ENCODE measurements at regions not wholly inside any gene's neighbourhood (a gene's known extent, or its start where the extent isn't known, plus 50 kb on each side); places are given as distances from the start of the nearest gene placed in this dataset.

DNA sequence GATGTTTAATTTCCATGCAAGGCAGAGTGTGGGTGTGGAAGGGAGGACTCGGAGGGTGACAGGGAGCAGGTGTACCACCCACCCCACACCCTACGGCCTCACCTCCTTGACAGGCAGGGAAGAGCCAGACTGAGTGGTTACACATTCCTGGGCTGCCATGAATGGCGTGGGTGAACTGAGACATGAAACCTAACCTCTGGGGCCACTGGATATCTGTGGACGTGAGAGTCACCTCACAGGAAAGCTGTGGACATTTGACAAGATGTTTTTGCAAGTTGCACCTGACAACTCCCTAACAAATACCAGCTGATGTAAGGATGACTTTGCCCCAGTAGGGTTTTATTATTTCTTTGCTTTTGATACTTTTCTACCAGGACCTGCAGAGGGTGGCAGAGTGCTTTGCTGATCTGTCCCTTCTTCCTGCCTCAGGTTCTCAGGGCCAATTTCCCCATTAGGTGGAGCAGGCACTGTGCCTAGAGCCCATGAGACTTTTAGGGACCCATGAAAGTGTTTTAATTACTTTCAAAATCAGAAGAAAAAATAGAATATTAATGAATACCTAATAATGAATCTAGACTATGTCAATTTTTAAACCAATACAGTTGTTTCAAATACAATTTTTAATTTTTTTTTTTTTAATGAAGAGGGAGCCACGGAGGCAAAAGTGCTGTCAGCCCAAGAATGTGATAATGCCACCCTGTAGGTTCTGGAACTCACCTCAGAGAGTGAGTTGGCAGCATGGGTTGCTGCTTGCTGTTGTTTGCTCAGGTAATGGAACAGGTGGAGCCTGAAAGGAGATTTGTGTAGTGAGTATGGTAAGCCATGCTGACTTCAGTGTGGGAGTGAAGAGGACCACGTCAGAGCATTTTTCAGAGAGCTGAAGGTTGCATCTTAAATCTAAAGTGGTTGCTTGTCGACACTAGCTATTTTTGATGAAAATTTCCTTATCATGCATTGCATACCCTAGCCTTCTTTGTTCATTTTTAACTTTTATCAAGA is 58.0 kb upstream of the CYSLTR2 start:
- Histone ChIP-seq H3K4me1 (no peaks in the 10 kb centered on the region), H3K27ac (no peak overlapping the region), H3K4me3 (no peak overlapping the region), H3K36me3 (no peaks in the 10 kb centered on the region), H3K27me3 (no peaks in the 10 kb centered on the region), H3K9me3 (no peaks in the 10 kb centered on the region)
- WGBS: 57% methylated on average over 7 of the region's 7 CpGs
- TF ChIP-seq CTCF (IDR thresholded peaks at IDR 0.05): peak; percentile 39 to 40
- TF ChIP-seq EP300 (IDR thresholded peaks at IDR 0.05): no peak
- DNase-seq (ENCODE audit: low spot score in 2 of 2): no peak

- WGBS: 48% methylated on average over 5 of the region's 5 CpGs
- H3K4me1 ChIP-seq: no peaks in the 10 kb centered on the region
- H3K4me3 ChIP-seq: no peak overlapping the region
- H3K36me3 ChIP-seq: no peaks in the 10 kb centered on the region
- DNase-seq (ENCODE audit: low spot score in 2 of 2): no peak
- H3K27ac ChIP-seq: no peak overlapping the region
- H3K27me3 ChIP-seq: no peaks in the 10 kb centered on the region
- no peak for TF ChIP-seq EP300 (IDR thresholded peaks at IDR 0.05)
- no peak for TF ChIP-seq POLR2AphosphoS5 (IDR thresholded peaks at IDR 0.05)
- no peak for TF ChIP-seq CTCF (IDR thresholded peaks at IDR 0.05)
- TF ChIP-seq POLR2A (IDR thresholded peaks at IDR 0.05): no peak
- H3K9me3 ChIP-seq: peaks cover 6% of the 10 kb centered on the region
These were observed 53.1 kb upstream of the CYSLTR2 start for GRCh38 chr13:48600374-48601364.

- Histone ChIP-seq H3K27me3 (no peaks in the 10 kb centered on the region), H3K4me1 (no peaks in the 10 kb centered on the region), H3K36me3 (no peaks in the 10 kb centered on the region), H3K9me3 (peaks cover 8% of the 10 kb centered on the region), H3K27ac (no peak overlapping the region), H3K4me3 (no peak overlapping the region)
- TF ChIP-seq POLR2A (IDR thresholded peaks at IDR 0.05) (no peak), EP300 (IDR thresholded peaks at IDR 0.05) (no peak)
- WGBS: 76% methylated on average over 8 of the region's 8 CpGs
- no peak for DNase-seq (ENCODE audit: low spot score in 2 of 2)
These were observed 51.3 kb upstream of the CYSLTR2 start for GRCh38 chr13:48602296-48603016.

DNA sequence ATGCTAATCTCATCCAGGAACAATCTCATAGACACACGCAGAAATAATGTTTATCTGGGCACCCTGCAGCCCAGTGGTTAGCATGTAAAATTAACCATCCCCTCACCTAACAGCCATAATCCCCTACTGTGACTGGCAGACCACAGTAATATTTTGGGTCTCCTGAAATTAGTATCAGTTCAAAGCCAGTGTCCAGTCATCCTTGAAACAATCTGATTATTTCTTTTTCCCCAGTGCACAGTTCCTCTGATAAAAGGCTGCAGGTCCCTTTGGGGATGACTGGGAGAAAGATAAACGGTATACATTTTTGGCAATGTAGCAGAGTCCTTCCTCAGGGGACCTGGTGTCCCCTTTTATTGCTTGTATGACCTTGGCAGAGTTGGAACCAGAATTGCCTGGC is 50.4 kb upstream of the CYSLTR2 start:
- no peak for DNase-seq (ENCODE audit: low spot score in 2 of 2)
- no peaks in the 10 kb centered on the region for H3K36me3 ChIP-seq
- no peaks in the 10 kb centered on the region for H3K27me3 ChIP-seq
- H3K9me3 ChIP-seq: peaks cover 8% of the 10 kb centered on the region
- no peaks in the 10 kb centered on the region for H3K4me1 ChIP-seq
- 66% methylated on average over 2 of the region's 2 CpGs for WGBS
- TF ChIP-seq POLR2A (IDR thresholded peaks at IDR 0.05): no peak
- no peak for TF ChIP-seq CTCF (IDR thresholded peaks at IDR 0.05)
- TF ChIP-seq POLR2AphosphoS5 (IDR thresholded peaks at IDR 0.05): no peak
- no peak for TF ChIP-seq EP300 (IDR thresholded peaks at IDR 0.05)
- no peak overlapping the region for H3K4me3 ChIP-seq
- no peak overlapping the region for H3K27ac ChIP-seq
